Fibroblast of pulmonary artery (primary cell): ENCODE measurements at regions not wholly inside any gene's neighbourhood (a gene's known extent, or its start where the extent isn't known, plus 50 kb on each side); places are given as distances from the start of the nearest gene placed in this dataset.
"Not testable (repeated sequence)": the region's sequence is repeated elsewhere in the genome, so short reads cannot be mapped to it uniquely, and the experiment has no call there.

Source experiments
- DNase-seq: peaks from one replicate; pipeline ENCODE4 v3.0.0-alpha.2; 2010; ENCODE audit warnings: low read depth
- H3K4me3 ChIP-seq: replicated peaks from 2 replicates; pipeline ENCODE4 v1.5.1; 2011; ENCODE audit warnings: low read depth, mild to moderate bottlenecking, control low read depth, low read length, moderate library complexity
- CTCF ChIP-seq: IDR thresholded peaks from 2 replicates; pipeline ENCODE4 v1.5.1; 2011; ENCODE audit warnings: mild to moderate bottlenecking, control low read depth, low read length, inconsistent platforms; ENCODE audit errors: missing control alignments

- H3K4me3 ChIP-seq: no peak overlapping the region
- no peak for TF ChIP-seq CTCF
- DNase-seq: no peak
Measured at GRCh38 chr3:81094986-81095385, 666.5 kb downstream of the GBE1 start.

- H3K4me3 ChIP-seq: no peak overlapping the region
- no peak for DNase-seq
- TF ChIP-seq CTCF: no peak
Measured at GRCh38 chr3:81087607-81088006, 673.8 kb downstream of the GBE1 start.

GRCh38 chr3:81086348-81086747, 675.1 kb downstream of the GBE1 start:
- no peak overlapping the region for H3K4me3 ChIP-seq
- no peak for DNase-seq
- no peak for TF ChIP-seq CTCF

- DNase-seq: no peak
- no peak overlapping the region for H3K4me3 ChIP-seq
- TF ChIP-seq CTCF: no peak
Measured at GRCh38 chr3:81080608-81081007, 680.8 kb downstream of the GBE1 start.

GRCh38 chr3:81072591-81072990, 688.9 kb downstream of the GBE1 start:
- TF ChIP-seq CTCF: no peak
- DNase-seq: no peak
- no peak overlapping the region for H3K4me3 ChIP-seq

GRCh38 chr3:81068546-81068945, 692.9 kb downstream of the GBE1 start:
- DNase-seq: no peak
- no peak overlapping the region for H3K4me3 ChIP-seq
- no peak for TF ChIP-seq CTCF

- TF ChIP-seq CTCF: no peak
- no peak for DNase-seq
- no peak overlapping the region for H3K4me3 ChIP-seq
Measured at GRCh38 chr3:81063896-81064295, 697.5 kb downstream of the GBE1 start.

GRCh38 chr3:81051133-81051532, 710.3 kb downstream of the GBE1 start:
- not testable (repeated sequence) for H3K4me3 ChIP-seq, DNase-seq
